Suprapubic skin (tissue), 4 donors: ENCODE measurements at regions not wholly inside any gene's neighbourhood (a gene's known extent, or its start where the extent isn't known, plus 50 kb on each side); places are given as distances from the start of the nearest gene placed in this dataset.

Experiments
- DNase-seq, 2 donors: peaks; one replicate each; pipeline ENCODE4 v3.0.0-alpha.2; 2019; ENCODE audit warnings: low spot score in 2 of 2
- H3K27ac ChIP-seq: fragments of 200-600 bp; sonication (generic); one replicate; pipeline ENCODE4 v1.5.1; 2019
- H3K27me3 ChIP-seq: fragments of 200-600 bp; sonication (generic); one replicate; pipeline ENCODE4 v1.5.1; 2019
- H3K36me3 ChIP-seq: fragments of 200-600 bp; sonication (generic); one replicate; pipeline ENCODE4 v1.5.1; 2019
- H3K4me1 ChIP-seq: fragments of 200-600 bp; sonication (generic); one replicate; pipeline ENCODE4 v1.5.1; 2019
- H3K4me3 ChIP-seq: fragments of 200-600 bp; sonication (generic); one replicate; pipeline ENCODE4 v1.5.1; 2019; ENCODE audit warnings: mild to moderate bottlenecking
- H3K9me3 ChIP-seq: fragments of 200-600 bp; sonication (generic); one replicate; pipeline ENCODE4 v1.5.1; 2019
- CTCF ChIP-seq, 2 donors: fragments of 200-600 bp in 1 of 2; fragments of 450-650 bp in 1 of 2; sonication (generic) in 1 of 2; IDR thresholded peaks; one replicate each; pipeline ENCODE4 v1.5.1; 2016 to 2019; ENCODE audit warnings: antibody characterized with exemption in 2 of 2, mild to moderate bottlenecking in 1 of 2, moderate library complexity in 1 of 2
- EP300 ChIP-seq: sonication (generic); formaldehyde crosslinking; IDR thresholded peaks from one replicate; pipeline ENCODE4 v1.6.1; 2017; ENCODE audit warnings: antibody characterized with exemption
- POLR2A ChIP-seq, 2 donors: fragments of 450-650 bp; IDR thresholded peaks; one replicate each; pipeline ENCODE4 v1.6.1; 2017; ENCODE audit warnings: antibody characterized with exemption in 2 of 2, mild to moderate bottlenecking in 2 of 2, moderate library complexity in 2 of 2
- POLR2AphosphoS5 ChIP-seq, 3 donors: sonication (generic); formaldehyde crosslinking; IDR thresholded peaks; one replicate each; pipeline ENCODE4 v1.6.1; 2017; ENCODE audit warnings: antibody characterized with exemption in 3 of 3
- WGBS: methylation state at CpG from one replicate; pipeline ENCODE4 v1.1.5; 2018; 5-methylcytosine and 5-hydroxymethylcytosine counted together

DNA sequence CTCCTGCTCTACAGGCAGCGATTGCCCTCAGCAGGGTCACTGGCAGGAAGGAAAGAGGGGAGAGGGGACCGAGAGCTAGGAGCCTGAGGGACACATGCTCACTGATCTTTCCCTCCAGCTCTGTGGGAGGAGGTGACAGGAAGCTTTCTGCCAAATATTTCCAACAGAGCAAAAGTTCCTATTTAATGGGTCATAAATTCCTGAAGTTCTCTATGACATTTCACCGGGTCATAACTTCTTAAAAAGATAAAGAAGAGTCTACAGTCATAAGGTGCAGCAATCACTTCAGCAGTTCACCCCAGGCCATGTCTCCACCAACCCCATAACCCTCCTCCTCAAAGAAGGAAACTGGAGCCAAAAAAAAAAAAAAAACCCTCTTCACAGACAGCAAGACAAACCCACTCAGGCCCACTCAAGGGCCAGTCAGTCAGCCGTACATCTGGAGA is 481.1 kb downstream of the NR2F1-AS1 start:
- Histone ChIP-seq H3K4me3 (no peak overlapping the region), H3K27ac (no peak overlapping the region), H3K9me3 (no peaks in the 10 kb centered on the region), H3K27me3 (no peaks in the 10 kb centered on the region), H3K36me3 (no peaks in the 10 kb centered on the region), H3K4me1 (no peaks in the 10 kb centered on the region)
- WGBS: 46% methylated on average over 4 of the region's 4 CpGs
- TF ChIP-seq EP300 (no peak), CTCF (IDR thresholded peaks at IDR 0.05) (no peak), POLR2AphosphoS5 (IDR thresholded peaks at IDR 0.05) (no peak), POLR2A (IDR thresholded peaks at IDR 0.05) (no peak)
- DNase-seq: no peak

DNA sequence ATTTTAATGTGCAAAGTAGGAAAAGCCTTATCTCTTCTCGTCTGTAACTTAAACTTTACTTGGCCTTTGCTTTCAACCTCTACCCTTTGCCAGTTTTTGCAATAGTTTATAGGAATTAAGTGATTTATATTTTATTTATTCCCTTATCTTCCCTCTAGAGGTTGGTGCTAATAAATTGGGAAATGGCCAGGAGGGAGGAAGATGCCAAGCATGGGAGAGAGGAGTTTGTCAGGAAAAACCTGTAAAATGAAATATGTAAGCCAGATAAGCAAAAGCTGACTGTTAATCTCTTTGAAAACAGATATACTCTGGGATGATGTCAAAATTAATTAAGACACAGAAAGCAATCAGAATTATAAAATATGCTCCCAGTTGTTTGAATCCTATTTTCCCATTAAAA is 484.5 kb downstream of the NR2F1-AS1 start:
- no peaks in the 10 kb centered on the region for H3K9me3 ChIP-seq
- no peak overlapping the region for H3K4me3 ChIP-seq
- 42% methylated on average over 1 of the region's 1 CpG for WGBS
- no peak for TF ChIP-seq CTCF (IDR thresholded peaks at IDR 0.05)
- TF ChIP-seq POLR2A (IDR thresholded peaks at IDR 0.05): no peak
- TF ChIP-seq EP300: no peak
- TF ChIP-seq POLR2AphosphoS5 (IDR thresholded peaks at IDR 0.05): no peak
- no peak for DNase-seq
- H3K27me3 ChIP-seq: no peaks in the 10 kb centered on the region
- no peaks in the 10 kb centered on the region for H3K36me3 ChIP-seq
- H3K27ac ChIP-seq: no peak overlapping the region
- H3K4me1 ChIP-seq: no peaks in the 10 kb centered on the region

DNA sequence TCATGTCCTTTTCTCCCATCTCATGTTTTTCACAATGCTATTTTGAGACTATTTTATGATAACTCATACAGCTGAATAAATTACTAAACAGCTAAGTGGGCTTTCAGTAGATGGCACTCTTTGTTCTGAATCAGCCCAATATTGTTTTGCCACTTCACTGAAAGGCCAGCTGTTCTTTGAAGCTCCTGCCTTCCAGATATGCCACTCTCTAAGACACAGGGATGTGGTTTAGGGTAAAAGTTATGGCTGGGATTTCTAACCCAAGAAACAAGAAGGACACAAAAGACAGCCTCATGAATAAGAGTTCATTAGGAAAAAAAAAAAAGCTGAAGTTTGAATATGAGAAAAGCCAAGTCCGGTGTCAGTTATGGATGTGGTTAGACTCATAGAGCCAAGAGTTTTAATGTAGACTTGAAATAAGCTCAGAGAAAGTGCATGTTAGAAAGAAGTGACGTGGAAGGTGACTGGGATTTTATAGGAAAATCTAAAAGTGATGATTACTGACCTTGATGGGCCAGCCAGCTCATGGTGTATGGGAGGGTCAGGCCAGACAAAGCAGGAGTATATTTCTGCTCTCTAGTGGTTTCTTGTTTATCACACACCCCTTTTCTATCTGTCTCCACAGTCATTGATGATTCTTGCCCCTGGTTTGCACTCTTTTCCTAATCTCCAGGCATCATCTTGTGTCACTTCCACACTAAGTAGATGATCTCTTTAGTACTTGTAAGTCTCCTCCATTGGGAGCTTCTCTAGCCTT is 488.5 kb downstream of the NR2F1-AS1 start:
- Histone ChIP-seq H3K36me3 (no peaks in the 10 kb centered on the region), H3K9me3 (no peaks in the 10 kb centered on the region), H3K27ac (no peak overlapping the region), H3K4me3 (no peak overlapping the region), H3K4me1 (no peaks in the 10 kb centered on the region), H3K27me3 (no peaks in the 10 kb centered on the region)
- no peak for DNase-seq
- WGBS: 63% methylated on average over 2 of the region's 2 CpGs
- TF ChIP-seq EP300 (no peak), CTCF (IDR thresholded peaks at IDR 0.05) (no peak), POLR2A (IDR thresholded peaks at IDR 0.05) (no peak)

GRCh38 chr5:93090698-93091097 is 490.3 kb downstream of the NR2F1-AS1 start:
- no peaks in the 10 kb centered on the region for H3K27me3 ChIP-seq
- H3K36me3 ChIP-seq: no peaks in the 10 kb centered on the region
- no peak overlapping the region for H3K27ac ChIP-seq
- H3K9me3 ChIP-seq: no peaks in the 10 kb centered on the region
- H3K4me1 ChIP-seq: no peaks in the 10 kb centered on the region
- DNase-seq: no peak
- no peak for TF ChIP-seq EP300
- TF ChIP-seq POLR2A (IDR thresholded peaks at IDR 0.05): no peak
- TF ChIP-seq POLR2AphosphoS5 (IDR thresholded peaks at IDR 0.05): no peak
- no peak for TF ChIP-seq CTCF (IDR thresholded peaks at IDR 0.05)
- 77% methylated on average over 5 of the region's 5 CpGs for WGBS
- no peak overlapping the region for H3K4me3 ChIP-seq

DNA sequence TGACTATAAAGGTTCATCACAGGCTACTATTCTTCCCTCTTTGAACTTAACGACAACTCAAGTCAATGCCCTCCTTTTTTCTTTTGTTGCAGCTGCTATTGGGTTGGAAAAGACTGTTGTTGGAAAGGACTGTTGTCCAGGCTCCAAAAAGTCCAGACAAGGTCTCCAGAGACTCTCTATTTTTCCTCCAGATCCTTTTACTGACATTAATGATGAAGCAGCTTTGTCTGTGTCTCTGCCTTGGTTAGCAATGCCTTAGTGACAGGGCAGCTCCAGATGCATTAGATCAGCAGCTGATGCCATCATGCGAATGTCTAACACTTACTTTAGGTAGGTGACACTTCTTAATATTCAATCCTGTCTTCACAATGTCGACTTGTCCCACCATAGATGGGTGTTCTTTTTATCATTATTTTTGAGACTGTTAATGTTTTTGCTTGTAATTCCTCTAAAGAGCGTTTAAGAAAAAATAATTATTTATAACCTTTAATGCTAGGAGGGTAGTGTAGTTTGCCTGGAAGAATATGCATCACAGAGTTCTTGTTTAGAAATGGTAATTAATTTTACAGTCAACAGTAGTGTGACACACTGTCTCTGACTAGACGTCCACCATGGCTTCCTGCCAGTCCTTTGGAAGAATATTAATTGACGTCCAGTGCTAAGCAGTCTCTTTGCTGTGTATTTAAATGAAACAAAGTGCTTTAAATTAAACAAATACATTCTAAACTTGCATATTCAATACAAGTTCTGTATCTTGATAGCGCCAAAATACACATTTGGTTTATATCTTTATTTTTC is 492.2 kb downstream of the NR2F1-AS1 start:
- no peak for DNase-seq
- Histone ChIP-seq H3K36me3 (no peaks in the 10 kb centered on the region), H3K4me1 (no peaks in the 10 kb centered on the region), H3K27ac (no peak overlapping the region), H3K4me3 (no peak overlapping the region), H3K27me3 (no peaks in the 10 kb centered on the region), H3K9me3 (no peaks in the 10 kb centered on the region)
- WGBS: 66% methylated on average over 7 of the region's 7 CpGs
- no peak for TF ChIP-seq CTCF (IDR thresholded peaks at IDR 0.05)
- TF ChIP-seq EP300: no peak
- TF ChIP-seq POLR2AphosphoS5 (IDR thresholded peaks at IDR 0.05): no peak
- TF ChIP-seq POLR2A (IDR thresholded peaks at IDR 0.05): no peak
